IPS-NIHi7 (cell line): ENCODE measurements at regions not wholly inside any gene's neighbourhood (a gene's known extent, or its start where the extent isn't known, plus 50 kb on each side); places are given as distances from the start of the nearest gene placed in this dataset.

ENCODE experiments used
- DNase-seq: peaks from one replicate; pipeline ENCODE4 v3.0.0; 2012; ENCODE audit warnings: mixed read lengths; ENCODE audit errors: extremely low spot score

GRCh38 chr17:77418609-77419008 lies 277.8 kb downstream of the SEC14L1 start:
- no peak for DNase-seq

DNA sequence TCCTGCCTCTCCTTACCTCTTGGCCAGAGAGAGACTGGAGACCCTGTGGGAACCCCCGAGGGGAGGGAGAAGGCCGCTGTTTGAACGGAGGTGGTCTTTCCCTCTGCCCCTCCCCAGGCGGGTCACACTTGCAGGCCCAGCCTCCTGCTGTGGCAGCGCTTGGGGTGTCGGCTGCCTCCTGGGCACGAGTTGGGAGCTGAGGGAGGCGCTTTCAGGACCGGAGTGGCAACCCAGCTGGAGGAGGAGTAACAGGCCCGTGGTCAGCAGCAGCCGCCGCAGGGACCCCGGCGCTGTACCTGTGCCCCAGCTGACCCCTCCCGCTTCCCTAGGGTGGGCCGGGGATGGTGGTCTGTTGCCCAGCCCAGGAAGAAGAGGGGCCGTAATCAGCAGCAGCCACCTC lies 278.3 kb downstream of the SEC14L1 start:
- DNase-seq, result no peak

- peak; percentile 82 for DNase-seq
These were observed 278.9 kb downstream of the SEC14L1 start for GRCh38 chr17:77419547-77420094.

- DNase-seq, result no peak
These were observed 279.5 kb downstream of the SEC14L1 start for GRCh38 chr17:77420095-77420803.

DNA sequence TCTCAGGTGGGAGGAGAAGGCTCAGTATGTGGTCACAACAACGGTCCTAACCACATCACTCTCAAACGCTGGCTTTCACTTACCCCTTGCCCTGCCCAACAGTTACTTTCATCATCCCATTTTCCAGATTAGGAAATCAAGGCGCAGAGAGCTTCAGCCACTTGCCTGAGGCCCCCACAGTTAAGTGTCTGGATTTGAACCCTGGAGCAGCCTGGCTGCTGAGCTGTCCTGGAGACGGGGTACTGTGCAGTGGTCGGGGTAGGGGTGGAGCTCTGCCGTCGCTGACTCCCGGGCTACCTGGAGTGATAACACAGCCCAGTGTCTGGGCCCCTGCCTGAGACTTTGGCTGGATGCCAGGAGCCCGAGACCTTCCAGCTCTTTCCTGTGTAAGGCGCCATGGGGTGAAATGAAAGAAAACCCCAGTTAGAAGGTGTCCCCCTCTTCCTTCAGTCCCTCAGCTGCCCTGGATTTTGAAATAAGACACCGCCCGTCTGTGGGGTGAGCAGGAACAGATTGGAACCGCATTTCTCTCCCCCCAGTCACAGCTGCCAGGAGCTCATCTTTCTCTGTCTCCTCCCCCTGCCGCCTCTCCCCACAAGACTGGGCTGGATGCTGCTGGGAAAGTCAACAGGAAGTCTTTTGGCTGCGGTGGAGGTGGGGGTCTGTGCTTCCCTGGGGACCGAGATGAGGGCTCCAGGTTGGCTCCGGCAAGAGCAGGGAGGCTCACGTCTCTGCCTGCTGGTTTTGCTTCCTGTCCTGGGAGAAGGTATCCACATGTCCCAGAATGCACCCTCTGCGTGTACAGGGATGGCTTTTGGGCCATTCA lies 280.2 kb downstream of the SEC14L1 start:
- peak; percentile 78 for DNase-seq

DNA sequence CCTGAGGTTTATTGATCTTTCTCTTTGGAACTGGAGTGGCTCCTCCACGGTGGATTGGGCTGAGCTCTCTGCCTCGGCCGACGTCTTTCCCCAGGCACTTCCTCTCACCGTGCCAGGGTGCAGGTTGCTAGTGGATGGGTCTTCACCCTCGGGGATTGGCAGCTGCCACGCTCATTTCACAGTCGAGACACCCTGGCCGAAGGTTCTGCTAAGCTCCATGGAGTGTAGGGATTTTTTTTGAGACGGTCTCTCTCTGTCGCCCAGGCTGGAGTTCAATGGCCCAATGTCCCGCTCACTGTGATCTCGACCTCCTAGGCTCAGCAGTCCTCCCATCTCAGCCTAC lies 280.8 kb downstream of the SEC14L1 start:
- DNase-seq, result no peak

- DNase-seq, result no peak
These were observed 281.5 kb downstream of the SEC14L1 start for GRCh38 chr17:77422104-77422747.

- DNase-seq, result no peak
These were observed 282.0 kb downstream of the SEC14L1 start for GRCh38 chr17:77422748-77423113.

DNA sequence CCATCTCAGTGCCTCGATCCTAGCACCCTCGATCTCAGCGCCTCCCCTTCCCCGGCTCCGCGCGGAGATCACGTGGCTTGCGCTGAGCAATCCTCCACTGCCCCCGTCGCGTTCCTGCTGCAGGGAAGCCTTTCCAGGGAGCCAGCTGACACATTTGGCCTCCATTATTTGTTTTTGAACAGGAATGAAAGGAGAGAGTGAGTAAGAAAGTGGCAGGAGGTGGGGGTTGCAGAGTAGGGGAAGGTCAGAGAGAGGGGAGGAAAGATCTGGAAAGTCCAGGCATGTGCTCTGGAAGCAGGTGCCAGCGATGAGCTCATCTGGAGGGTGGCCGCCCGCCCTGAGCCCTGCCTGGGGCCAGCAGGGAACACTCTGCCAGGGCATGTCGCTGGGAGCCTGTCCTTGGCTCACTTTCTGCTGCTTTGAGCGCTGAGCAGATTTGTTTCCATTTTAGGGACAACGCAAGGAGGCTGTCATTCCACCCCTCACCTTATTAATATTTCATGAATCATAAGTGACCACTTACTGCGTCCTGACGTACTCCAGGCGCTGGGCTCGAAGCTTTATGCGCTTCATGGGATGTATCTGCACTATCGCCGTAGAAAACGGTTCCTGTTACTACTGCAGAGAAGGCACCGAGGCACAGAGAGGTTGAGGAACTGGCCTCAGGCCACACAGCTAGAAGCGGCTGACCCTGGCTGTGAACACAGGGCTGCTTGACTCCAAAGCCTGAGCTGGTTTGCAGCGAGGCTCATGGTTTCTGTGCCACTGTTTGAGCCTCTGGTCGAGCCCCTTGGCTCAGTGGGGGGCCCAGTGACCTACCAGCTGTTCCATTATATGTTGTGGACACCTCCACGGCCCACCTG lies 283.1 kb downstream of the SEC14L1 start:
- no peak for DNase-seq

DNA sequence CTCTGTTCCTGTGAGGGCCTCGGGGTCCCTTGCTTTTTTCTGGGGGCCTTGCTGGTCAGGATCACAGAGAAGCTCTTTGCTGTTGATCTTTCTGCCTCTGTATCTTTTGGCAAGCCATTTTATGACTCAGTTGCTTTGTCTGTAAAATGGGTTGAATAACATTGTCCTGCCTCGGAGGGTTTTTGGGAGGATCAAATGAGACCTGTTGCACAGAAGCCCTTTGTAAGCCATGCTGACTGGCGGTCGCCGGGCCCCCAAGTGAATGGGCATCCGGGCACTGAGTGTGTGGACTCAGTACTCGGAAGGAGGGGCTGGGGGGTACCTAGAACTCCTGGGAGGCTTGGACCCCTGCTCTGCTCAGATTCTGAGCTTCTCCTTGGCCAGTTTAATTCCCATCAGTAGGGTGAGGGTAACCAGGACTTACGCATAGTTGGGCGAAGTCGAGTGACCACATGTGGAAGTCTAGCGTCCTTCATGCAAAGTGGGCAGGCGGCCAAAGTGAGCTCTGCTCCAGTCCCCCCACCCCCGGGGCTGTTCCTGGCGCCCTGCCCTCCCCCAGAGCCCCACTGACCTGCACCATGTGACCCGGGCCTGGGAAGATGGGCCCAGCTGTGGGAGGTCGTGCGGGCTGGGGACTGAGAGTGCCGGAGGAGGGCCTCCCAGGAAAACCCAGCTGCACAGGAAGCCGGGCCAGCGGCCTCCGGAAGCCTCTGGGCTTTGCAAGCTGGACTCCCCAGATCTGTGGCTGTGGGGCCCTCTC lies 284.0 kb downstream of the SEC14L1 start:
- DNase-seq, result no peak

- DNase-seq, result no peak
These were observed 284.6 kb downstream of the SEC14L1 start for GRCh38 chr17:77425348-77425747.

DNA sequence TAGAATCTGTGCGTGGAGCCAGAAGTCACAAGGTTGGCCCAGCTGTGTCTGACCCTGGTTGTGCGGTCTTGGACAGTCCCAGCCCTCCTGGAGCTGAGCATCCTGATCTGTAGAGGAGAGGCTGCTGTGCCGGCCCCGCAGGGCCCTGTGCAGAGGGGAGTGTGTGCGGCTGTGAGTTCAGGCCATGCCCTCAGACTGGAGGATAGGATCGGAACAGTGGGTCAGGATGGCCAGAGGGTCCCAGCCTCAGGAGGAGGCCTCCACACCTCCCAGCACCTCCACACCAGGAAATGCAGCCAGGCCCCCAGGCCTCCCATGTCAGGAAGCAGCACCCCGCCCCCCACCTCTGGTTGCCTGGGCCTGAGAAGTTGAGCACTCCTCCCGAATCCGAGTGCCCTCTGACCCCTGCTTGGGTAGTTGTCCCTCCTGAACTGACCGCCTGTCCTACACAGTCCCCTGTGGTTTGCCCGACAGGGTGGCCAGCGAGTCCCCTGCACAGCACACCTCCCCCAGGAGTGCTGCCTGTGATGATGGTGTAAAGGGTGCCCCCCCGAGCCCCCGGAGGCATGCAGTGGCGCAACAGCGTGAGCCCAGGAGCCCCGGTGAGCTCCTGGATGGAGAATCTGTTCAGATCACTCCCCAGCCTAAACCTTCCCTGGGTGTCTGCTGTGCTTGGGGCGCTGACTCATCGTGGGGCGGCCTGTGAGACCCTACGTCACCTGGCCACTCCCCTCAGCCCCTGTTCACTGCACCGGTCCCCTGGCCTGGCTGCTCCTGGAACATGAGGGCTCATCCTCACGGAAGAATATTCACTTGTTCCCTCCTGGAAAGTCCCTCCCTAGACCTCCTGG lies 285.2 kb downstream of the SEC14L1 start:
- peak; percentile 59 for DNase-seq

DNA sequence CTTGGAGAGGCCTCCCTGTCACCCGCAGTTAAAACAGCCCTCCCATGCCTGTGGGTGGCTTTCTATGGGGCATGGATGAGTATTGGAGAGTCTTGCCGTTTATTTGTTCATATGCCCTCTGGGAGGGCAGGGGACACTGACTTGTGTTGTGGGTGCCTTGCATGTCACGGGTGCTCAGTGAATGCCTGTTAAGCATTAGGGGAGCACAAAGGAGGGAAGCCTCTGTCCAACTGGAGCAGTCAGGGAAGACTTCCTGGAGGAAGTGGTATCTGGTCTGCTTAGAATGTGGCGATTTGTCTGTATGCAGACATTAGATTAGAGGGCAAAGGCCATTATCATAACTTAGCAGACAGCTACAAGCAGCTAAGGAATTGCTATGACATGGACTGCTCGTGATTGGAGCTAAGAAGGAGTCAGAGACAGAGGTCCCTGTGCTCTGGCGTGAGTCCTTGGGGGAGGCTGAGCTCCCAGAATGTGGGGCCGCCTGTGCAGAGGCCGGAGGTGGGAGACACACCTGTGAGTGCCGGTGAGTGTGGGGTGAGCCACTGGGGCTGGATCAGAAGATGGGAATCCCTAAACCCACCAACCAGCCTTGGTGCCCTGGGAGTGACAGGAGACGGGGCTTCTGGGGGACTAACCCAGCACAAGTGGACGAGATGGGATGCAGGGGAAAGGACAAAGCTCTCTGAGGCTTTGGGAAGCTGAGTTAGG lies 286.1 kb downstream of the SEC14L1 start:
- no peak for DNase-seq

DNA sequence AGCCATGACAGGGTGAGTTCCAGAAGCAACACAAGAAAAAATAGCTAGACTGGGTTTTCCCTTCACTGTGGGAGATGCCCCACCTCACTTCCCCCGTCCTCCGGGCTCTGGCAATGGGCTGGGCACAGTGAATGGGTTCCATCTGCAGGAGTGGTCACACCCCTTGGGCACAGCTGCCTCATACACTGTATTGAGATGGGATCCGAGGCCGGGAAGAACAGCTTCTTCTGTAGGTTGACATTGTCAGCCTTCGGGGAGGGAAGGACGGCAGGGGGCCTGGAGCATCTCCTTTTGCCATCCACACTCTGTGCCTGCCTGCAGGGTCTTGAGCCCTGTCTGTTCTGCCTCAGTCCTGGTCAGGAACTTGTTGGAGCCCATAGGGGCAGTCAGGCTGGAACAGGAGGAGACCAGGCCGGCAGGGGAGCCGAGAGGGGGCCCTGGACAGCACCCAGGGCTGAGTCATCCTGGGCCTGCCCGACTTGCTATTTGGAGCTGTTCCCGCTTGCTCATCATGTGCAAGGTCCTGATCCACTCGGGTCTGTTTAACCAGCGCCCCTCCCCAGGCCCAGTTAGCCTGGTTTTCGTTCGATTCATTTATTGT lies 286.7 kb downstream of the SEC14L1 start:
- no peak for DNase-seq

DNA sequence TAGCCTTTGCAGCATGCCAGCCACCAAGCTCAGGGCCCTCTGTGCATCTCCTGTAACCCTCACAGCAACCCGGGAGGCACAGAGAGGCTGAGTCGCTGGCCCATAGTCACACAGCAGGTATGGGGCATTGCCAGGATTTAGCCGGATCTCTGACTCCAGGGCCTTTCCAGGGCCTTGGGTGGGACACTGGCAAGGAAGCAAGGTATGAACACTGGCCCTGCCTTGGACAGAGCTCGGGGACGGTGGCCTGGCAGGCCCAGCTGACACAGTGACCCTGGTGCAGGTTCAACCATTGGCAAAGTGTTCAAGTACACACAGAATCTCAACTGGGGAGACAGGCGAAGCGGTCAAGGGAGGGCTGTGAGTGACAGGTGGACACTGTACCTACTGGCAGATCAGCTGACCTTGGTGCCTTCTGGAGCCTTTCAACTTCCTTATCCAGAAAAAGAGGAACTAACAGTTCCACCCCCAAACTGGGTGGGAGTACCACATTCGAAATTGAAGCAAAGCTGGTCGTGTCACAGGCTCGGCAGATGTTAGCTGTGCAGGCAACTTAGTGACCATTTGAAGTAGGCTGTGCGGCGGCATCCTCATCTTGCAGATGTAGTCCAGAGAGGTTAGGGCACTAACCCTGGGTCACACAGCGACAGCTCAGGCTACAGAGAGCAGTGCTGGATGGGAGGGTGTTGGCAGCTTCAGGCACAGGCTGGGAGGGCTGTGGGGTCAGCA lies 287.4 kb downstream of the SEC14L1 start:
- DNase-seq, result no peak

DNA sequence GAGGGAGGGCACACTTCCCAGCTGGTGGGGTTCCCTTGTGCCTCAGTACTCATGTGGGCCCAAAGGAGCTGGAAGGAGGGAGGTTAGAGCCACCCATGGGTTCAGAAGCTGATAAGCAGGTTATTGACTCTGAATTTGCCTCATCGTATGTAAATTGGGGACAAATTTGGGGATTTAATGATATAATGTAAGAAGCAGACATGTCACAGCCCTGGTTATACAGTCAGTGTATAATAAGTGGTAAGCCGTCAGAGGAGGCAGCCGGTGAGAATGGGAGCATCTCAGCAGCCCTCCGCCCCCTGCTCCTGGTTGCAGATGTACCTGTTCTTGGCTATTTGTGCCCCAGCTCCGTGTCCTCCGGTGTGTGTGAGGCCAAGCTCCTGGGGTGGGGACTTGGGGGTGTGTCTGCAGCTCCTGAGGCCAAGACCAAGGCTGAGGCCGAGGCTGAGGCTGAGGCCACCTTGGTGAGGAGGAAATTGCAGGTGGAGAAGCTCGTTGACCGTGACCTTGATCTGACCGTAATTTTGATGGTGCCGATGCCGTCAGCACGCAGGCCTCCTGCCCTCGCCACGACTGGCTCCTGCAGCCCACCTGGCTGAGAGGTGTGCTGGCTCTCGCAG lies 288.1 kb downstream of the SEC14L1 start:
- DNase-seq, result no peak

DNA sequence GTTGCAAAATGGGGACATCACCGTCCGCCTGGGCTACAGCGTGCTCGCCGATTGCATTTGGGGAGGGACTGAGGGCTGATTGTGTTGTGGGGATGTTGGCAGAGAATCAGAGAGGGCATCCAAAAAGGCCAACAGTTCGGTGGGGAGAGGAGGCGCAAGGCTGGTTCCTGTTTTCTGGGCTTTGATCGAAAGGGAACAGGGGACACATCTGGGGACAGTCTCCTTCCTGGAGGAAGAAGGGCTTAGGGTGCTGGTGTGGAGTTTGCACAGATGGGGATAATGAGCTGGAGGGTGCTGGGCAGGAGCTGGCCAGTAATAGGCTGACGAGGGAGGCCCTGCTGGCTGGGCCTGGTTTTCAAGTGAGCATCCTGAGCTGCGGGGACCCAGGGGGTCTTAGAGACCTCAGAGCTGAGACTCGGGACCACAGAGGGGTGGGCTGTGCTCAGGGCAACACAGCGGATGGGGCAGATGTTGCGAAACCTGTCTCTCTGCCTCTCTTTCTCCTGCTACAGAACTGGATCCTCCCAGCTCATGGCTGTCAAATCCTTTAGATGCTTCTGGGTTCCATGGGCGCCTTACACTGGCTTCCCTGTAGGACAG lies 288.7 kb downstream of the SEC14L1 start:
- DNase-seq, result no peak
